T-cell (primary cell): ENCODE measurements at regions not wholly inside any gene's neighbourhood (a gene's known extent, or its start where the extent isn't known, plus 50 kb on each side); places are given as distances from the start of the nearest gene placed in this dataset.

Source experiments
- ATAC-seq, 4 experiments: fragments of 200-7000 bp in 3 of 4; fragments of 150-1000 bp in 1 of 4; cut with Tn5 transposase; replicated peaks in 1 of 4; 1 replicate in 3 of 4; 2 replicates in 1 of 4; pipeline ENCODE4 v1.10.0; 2021; ENCODE audit warnings: moderate library complexity in 3 of 4, mild to moderate bottlenecking in 2 of 4, moderate number of reproducible peaks in 1 of 4
- CTCF ChIA-PET, 2 donors: fragments of 300-600 bp; sonication (Branson Sonifier 250); formaldehyde crosslinking; loops; one replicate each; lab custom pipeline; 2022; ENCODE audit warnings: antibody characterized with exemption in 2 of 2; lab: Charles Lee
- POLR2A ChIA-PET, 2 donors: fragments of 300-600 bp; sonication (Branson Sonifier 250); formaldehyde crosslinking; loops; one replicate each; lab custom pipeline; 2022; ENCODE audit warnings: antibody characterized with exemption in 2 of 2; lab: Charles Lee
- DNase-seq, 35 experiments: peaks; one replicate each; pipeline versions ENCODE4 v3.0.0 to v3.0.0-alpha.2; 2013 to 2023
- H3K27ac ChIP-seq: one replicate; pipeline ENCODE4 v1.5.1; 2013; ENCODE audit warnings: low read length
- H3K27me3 ChIP-seq, 2 experiments: replicated peaks in 1 of 2; 1 replicate in 1 of 2; 2 replicates in 1 of 2; pipeline versions ENCODE4 v1.6.1 to v1.7.0; 2013; ENCODE audit warnings: low read length in 1 of 2, mixed read lengths in 1 of 2; ENCODE audit not compliant: control insufficient read depth in 2 of 2, insufficient read depth in 2 of 2; ENCODE audit errors: extremely low read depth in 1 of 2
- H3K36me3 ChIP-seq, 2 donors: 1 replicate in 1 of 2; 2 replicates in 1 of 2; pipeline versions ENCODE4 v1.6.1 to v1.7.0; 2013; ENCODE audit warnings: low read length in 1 of 2; ENCODE audit not compliant: control insufficient read depth in 2 of 2, insufficient read depth in 1 of 2; ENCODE audit errors: extremely low read depth in 1 of 2
- H3K4me1 ChIP-seq, 2 experiments: 1 replicate in 1 of 2; 2 replicates in 1 of 2; pipeline versions ENCODE4 v1.6.1 to v1.7.0; 2013; ENCODE audit warnings: low read length in 2 of 2, mixed read lengths in 1 of 2; ENCODE audit not compliant: insufficient read depth in 2 of 2, control insufficient read depth in 1 of 2; ENCODE audit errors: extremely low read depth in 1 of 2
- H3K4me3 ChIP-seq, 2 donors: 1 replicate in 1 of 2; 2 replicates in 1 of 2; pipeline versions ENCODE4 v1.5.1 to v1.7.0; 2013; ENCODE audit warnings: mild to moderate bottlenecking in 2 of 2, low read length in 1 of 2, moderate library complexity in 1 of 2; ENCODE audit not compliant: control insufficient read depth in 1 of 2; ENCODE audit errors: extremely low read depth in 1 of 2
- H3K9me3 ChIP-seq: 2 replicates; pipeline ENCODE4 v1.7.0; 2013
- H3K27ac Mint-ChIP-seq, 2 donors: one replicate each; pipeline ENCODE4 v1.8.0; 2020 to 2021; ENCODE audit warnings: mild to moderate bottlenecking in 2 of 2, mixed read lengths in 2 of 2
- H3K27me3 Mint-ChIP-seq, 2 donors: one replicate each; pipeline ENCODE4 v1.8.0; 2021 to 2022; ENCODE audit warnings: mixed read lengths in 2 of 2
- H3K36me3 Mint-ChIP-seq: one replicate; pipeline ENCODE4 v1.8.0; 2021; ENCODE audit warnings: mixed read lengths
- H3K4me1 Mint-ChIP-seq, 3 donors: one replicate each; pipeline ENCODE4 v1.8.0; 2020 to 2022; ENCODE audit warnings: mixed read lengths in 3 of 3, mild to moderate bottlenecking in 1 of 3
- H3K4me3 Mint-ChIP-seq, 3 donors: one replicate each; pipeline ENCODE4 v1.8.0; 2020 to 2022; ENCODE audit warnings: mild to moderate bottlenecking in 3 of 3, mixed read lengths in 3 of 3, moderate library complexity in 3 of 3
- H3K9me3 Mint-ChIP-seq, 3 donors: one replicate each; pipeline ENCODE4 v1.8.0; 2020 to 2022; ENCODE audit warnings: mixed read lengths in 3 of 3
- WGBS: methylation state at CpG from one replicate; pipeline ENCODE4 v1.1.5; 2013; ENCODE audit warnings: missing lambda C conversion rate; ENCODE audit not compliant: insufficient coverage; 5-methylcytosine and 5-hydroxymethylcytosine counted together

DNA sequence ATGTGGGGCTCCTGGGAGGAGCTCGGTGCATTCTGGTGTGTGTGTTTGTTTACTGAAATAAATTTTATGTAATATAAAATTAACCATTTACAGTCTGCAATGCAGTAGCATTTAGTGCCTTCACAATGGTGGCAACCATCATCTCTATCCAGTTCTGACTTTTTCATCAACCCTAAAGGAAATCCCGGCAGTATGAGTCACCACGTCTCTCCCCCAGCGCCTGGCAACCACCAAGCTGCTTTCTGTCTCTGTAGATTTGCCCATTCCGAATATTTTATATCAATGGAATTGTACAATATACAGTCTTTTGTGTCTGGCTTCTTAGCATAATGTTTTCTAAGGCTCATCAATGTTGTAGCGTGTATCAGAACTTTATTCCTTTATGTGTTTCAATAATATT lies 300.5 kb downstream of the MIAT start:
- peaks cover 8 to 9% of the 10 kb centered on the region in 2 experiments for H3K27me3 ChIP-seq
- H3K36me3 ChIP-seq, result no peaks in the 10 kb centered on the region
- Mint-ChIP-seq H3K4me1 (no peaks in the 10 kb centered on the region), H3K27ac (no peak overlapping the region), H3K27me3 (peaks cover 15 to 26% of the 10 kb centered on the region in 2 donors), H3K4me3 (no peak overlapping the region), H3K9me3 (no peaks in the 10 kb centered on the region), H3K36me3 (no peaks in the 10 kb centered on the region)
- CTCF ChIA-PET, result no interaction called here
- ATAC-seq (no peak), DNase-seq (no peak)
- POLR2A ChIA-PET, result no interaction called here
- H3K4me3 ChIP-seq, result no peak overlapping the region
- no peaks in the 10 kb centered on the region for H3K4me1 ChIP-seq
- no peaks in the 10 kb centered on the region for H3K9me3 ChIP-seq
- WGBS, result no CpG with 5 or more reads among the region's 6 CpGs
- H3K27ac ChIP-seq, result no peak overlapping the region

- Mint-ChIP-seq H3K4me3 (no peak overlapping the region), H3K27me3 (peaks cover 10 to 25% of the 10 kb centered on the region in 2 donors), H3K36me3 (no peaks in the 10 kb centered on the region), H3K9me3 (no peaks in the 10 kb centered on the region), H3K4me1 (no peaks in the 10 kb centered on the region), H3K27ac (no peak overlapping the region)
- H3K9me3 ChIP-seq, result no peaks in the 10 kb centered on the region
- no peak for DNase-seq
- no peaks in the 10 kb centered on the region for H3K36me3 ChIP-seq
- H3K27me3 ChIP-seq, result peaks cover 3 to 6% of the 10 kb centered on the region in 2 experiments
- CTCF ChIA-PET, result no interaction called here
- ATAC-seq, result no peak
- H3K4me1 ChIP-seq, result no peaks in the 10 kb centered on the region
- H3K27ac ChIP-seq, result no peak overlapping the region
- H3K4me3 ChIP-seq, result no peak overlapping the region
- POLR2A ChIA-PET, result no interaction called here
- WGBS, result no CpG with 5 or more reads among the region's 1 CpG
Measured at GRCh38 chr22:26958378-26958777, 301.0 kb downstream of the MIAT start.

DNA sequence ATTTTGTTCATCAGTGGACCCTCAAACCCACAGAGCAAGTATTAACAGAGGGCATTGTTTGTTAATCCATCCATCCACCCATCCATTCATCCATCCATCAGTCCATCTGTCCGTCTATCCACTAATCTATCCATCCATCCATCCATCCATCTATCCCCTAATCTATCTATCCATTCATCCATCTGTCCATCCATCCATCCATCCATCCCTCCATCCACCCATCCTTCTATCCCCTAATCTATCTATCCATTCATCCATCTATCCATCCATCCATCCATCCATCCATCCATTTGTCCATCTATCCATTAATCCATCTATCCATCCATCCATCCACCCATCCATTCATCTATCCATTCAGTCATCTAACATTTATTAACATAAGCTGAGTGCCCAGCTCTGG lies 307.3 kb downstream of the MIAT start:
- Histone ChIP-seq H3K36me3 (no peaks in the 10 kb centered on the region), H3K27me3 (peaks cover 0 to 2% of the 10 kb centered on the region in 2 experiments), H3K9me3 (no peaks in the 10 kb centered on the region), H3K27ac (no peak overlapping the region), H3K4me1 (no peaks in the 10 kb centered on the region), H3K4me3 (no peak overlapping the region)
- no peak for ATAC-seq
- CTCF ChIA-PET, result interaction anchor here in 1 of 2 donors (0.7 kb wide), 1 partner anchor 820 kb away, joined by 3 read pairs; no protein-coding TSS in a partner anchor
- Mint-ChIP-seq H3K27me3 (peaks cover under 1 to 1% of the 10 kb centered on the region in 2 donors), H3K9me3 (peaks cover 0 to 10% (median 6%) of the 10 kb centered on the region in 3 donors), H3K36me3 (peaks cover 7% of the 10 kb centered on the region), H3K27ac (no peak overlapping the region), H3K4me1 (no peaks in the 10 kb centered on the region), H3K4me3 (no peak overlapping the region)
- WGBS, result 74% methylated on average over 1 of the region's 1 CpG
- DNase-seq, result no peak
- POLR2A ChIA-PET, result no interaction called here

- Mint-ChIP-seq H3K4me3 (no peak overlapping the region), H3K36me3 (peaks cover 7% of the 10 kb centered on the region), H3K27ac (no peak overlapping the region), H3K4me1 (no peaks in the 10 kb centered on the region), H3K27me3 (peaks cover 8 to 13% of the 10 kb centered on the region in 2 donors), H3K9me3 (peaks cover 4 to 10% (median 6%) of the 10 kb centered on the region in 3 donors)
- ChIA-PET POLR2A (no interaction called here), CTCF (no interaction called here)
- Histone ChIP-seq H3K27ac (no peak overlapping the region), H3K4me3 (no peak overlapping the region), H3K36me3 (no peaks in the 10 kb centered on the region), H3K4me1 (no peaks in the 10 kb centered on the region), H3K27me3 (peaks cover 0 to 2% of the 10 kb centered on the region in 2 experiments), H3K9me3 (no peaks in the 10 kb centered on the region)
- 100% methylated on average over 1 of the region's 2 CpGs for WGBS
- ATAC-seq (no peak), DNase-seq (no peak)
Measured at GRCh38 chr22:26967282-26967681, 309.9 kb downstream of the MIAT start.

DNA sequence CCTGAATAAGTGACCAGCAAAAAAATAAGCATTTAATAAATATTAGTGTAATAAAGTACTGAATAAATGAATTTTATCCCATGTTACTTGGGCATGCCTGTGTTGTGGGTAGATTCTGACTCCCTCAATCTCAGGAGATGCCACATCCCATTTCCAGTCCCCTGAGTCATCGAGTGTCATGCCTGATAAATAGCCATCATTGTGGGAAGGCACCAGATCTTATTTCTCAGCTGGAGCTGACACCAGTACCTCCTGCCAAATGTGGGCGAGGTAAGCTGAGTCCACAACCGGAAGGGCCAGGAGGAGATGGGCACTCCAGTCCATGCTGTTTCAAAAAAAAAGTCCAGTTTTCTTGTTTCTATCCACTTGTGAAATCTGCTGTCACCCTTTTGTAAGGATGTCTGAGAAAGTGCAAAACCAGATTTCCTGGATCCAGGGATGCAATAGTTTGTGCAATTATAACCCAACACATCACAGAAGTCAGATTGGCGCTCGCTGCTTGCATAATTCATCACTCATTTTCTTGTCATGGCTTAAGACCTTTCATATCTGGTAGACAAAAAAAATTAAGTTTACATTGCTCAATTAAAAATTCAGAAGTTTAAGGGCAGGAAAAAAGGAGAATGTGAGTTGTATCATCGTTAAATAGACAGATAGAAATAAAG lies 311.6 kb downstream of the MIAT start:
- Histone ChIP-seq H3K36me3 (no peaks in the 10 kb centered on the region), H3K27ac (no peak overlapping the region), H3K4me1 (no peaks in the 10 kb centered on the region), H3K4me3 (no peak overlapping the region), H3K27me3 (peaks cover 0 to 2% of the 10 kb centered on the region in 2 experiments), H3K9me3 (no peaks in the 10 kb centered on the region)
- POLR2A ChIA-PET, result no interaction called here
- Mint-ChIP-seq H3K4me3 (no peak overlapping the region), H3K9me3 (peaks cover 4 to 10% (median 6%) of the 10 kb centered on the region in 3 donors), H3K27ac (no peak overlapping the region), H3K4me1 (no peaks in the 10 kb centered on the region), H3K36me3 (peaks cover 7% of the 10 kb centered on the region), H3K27me3 (peaks cover 9 to 15% of the 10 kb centered on the region in 2 donors)
- CTCF ChIA-PET, result no interaction called here
- DNase-seq, result no peak
- WGBS, result 67% methylated on average over 3 of the region's 6 CpGs
- ATAC-seq, result no peak

GRCh38 chr22:26970809-26971394 lies 313.5 kb downstream of the MIAT start:
- Mint-ChIP-seq H3K27me3 (peaks cover 9 to 17% of the 10 kb centered on the region in 2 donors), H3K9me3 (peaks cover 0 to 4% (median 0%) of the 10 kb centered on the region in 3 donors), H3K4me3 (no peak overlapping the region), H3K36me3 (no peaks in the 10 kb centered on the region), H3K4me1 (no peaks in the 10 kb centered on the region), H3K27ac (no peak overlapping the region)
- WGBS, result no CpG with 5 or more reads among the region's 5 CpGs
- DNase-seq (no peak), ATAC-seq (no peak)
- ChIA-PET POLR2A (no interaction called here), CTCF (no interaction called here)
- no peak overlapping the region for H3K27ac ChIP-seq
- no peak overlapping the region for H3K4me3 ChIP-seq
- no peaks in the 10 kb centered on the region for H3K9me3 ChIP-seq
- no peaks in the 10 kb centered on the region for H3K4me1 ChIP-seq
- H3K27me3 ChIP-seq, result peaks cover 0 to 4% of the 10 kb centered on the region in 2 experiments
- H3K36me3 ChIP-seq, result no peaks in the 10 kb centered on the region
